ENCODE measurements at regions not wholly inside any gene's neighbourhood (a gene's known extent, or its start where the extent isn't known, plus 50 kb on each side); places are given as distances from the start of the nearest gene placed in this dataset.

DNA sequence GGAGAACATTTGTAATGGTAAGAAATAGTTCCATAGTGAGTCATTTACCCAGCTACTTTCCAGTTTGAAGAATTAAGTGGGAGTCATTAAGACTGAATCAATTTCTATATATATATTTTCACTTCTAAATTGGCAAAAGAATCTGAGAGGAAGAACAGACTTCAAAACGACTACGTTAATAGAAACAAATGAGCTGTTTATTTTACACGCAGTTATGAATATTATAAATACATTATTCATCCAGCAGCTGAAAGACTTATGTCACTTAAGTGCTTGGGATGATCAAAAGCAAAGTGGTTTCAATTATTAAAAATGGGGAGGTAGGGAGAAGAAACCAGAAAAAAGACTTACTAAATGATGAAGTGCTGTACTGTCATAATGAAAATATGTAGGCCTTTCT, 260.5 kb upstream of the DDX53 start:
- no peak overlapping the region for H2AFZ ChIP-seq (ENCODE audit: control insufficient read depth, low read depth, low read length)
- ChIA-PET RAD21 (ENCODE audit: unreplicated experiment) (no interaction called here), CTCF (interaction anchor here (0.7 to 2.9 kb wide), 3 partner anchors 9 to 754 kb away, joined by 3 to 20 read pairs (median 4); no protein-coding TSS in a partner anchor), POLR2A (no interaction called here), SMC1A (ENCODE audit: uncharacterized antibody, unreplicated experiment) (interaction anchor here (1.0 to 3.3 kb wide), 3 partner anchors 8 to 17 kb away, joined by 3 to 14 read pairs (median 3); no protein-coding TSS in a partner anchor)
- in situ Hi-C loops (cut with MboI), result no loop called here
- FAIRE-seq (no peak), ATAC-seq (no peak), DNase-seq (ENCODE audit: low read depth, low spot score) (no peak)
- H3K27me3 ChIP-seq (replicated peaks in 1 of 2; ENCODE audit: control insufficient read depth in 2 of 2, insufficient read depth in 2 of 2, low read length in 1 of 2), result no peaks in the 10 kb centered on the region
- TF ChIP-seq, protein P1, sequence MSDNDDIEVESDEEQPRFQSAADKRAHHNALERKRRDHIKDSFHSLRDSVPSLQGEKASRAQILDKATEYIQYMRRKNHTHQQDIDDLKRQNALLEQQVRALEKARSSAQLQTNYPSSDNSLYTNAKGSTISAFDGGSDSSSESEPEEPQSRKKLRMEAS (IDR thresholded peaks at IDR 0.05; ENCODE audit: low read depth, low read length), result no peak
- TF ChIP-seq BMI1 (IDR thresholded peaks at IDR 0.05; ENCODE audit: borderline replicate concordance) (no peak), ATF3 (IDR thresholded peaks at IDR 0.05; ENCODE audit: borderline replicate concordance, extremely low read depth, low read depth, low read length) (no peak), ZSCAN29 (IDR thresholded peaks at IDR 0.05) (no peak), REST (IDR thresholded peaks at IDR 0.05; ENCODE audit: low read depth, low read length) (no peak), SKIL (IDR thresholded peaks at IDR 0.05; ENCODE audit: low read depth, poor library complexity, severe bottlenecking) (no peak), SMC3 (IDR thresholded peaks at IDR 0.05; ENCODE audit: borderline replicate concordance, low read length) (no peak), PAX5 (IDR thresholded peaks at IDR 0.05; ENCODE audit: borderline replicate concordance, low read depth, low read length) (no peak), DPF2 (IDR thresholded peaks at IDR 0.05) (no peak), ZNF274 (IDR thresholded peaks at IDR 0.05; ENCODE audit: insufficient read depth, insufficient read length) (no peak), IRF4 (IDR thresholded peaks at IDR 0.05; ENCODE audit: low read depth, low read length) (no peak), PML (IDR thresholded peaks at IDR 0.05; ENCODE audit: low read length) (no peak)
- TF ChIP-seq, protein P2, sequence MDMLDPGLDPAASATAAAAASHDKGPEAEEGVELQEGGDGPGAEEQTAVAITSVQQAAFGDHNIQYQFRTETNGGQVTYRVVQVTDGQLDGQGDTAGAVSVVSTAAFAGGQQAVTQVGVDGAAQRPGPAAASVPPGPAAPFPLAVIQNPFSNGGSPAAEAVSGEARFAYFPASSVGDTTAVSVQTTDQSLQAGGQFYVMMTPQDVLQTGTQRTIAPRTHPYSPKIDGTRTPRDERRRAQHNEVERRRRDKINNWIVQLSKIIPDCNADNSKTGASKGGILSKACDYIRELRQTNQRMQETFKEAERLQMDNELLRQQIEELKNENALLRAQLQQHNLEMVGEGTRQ (IDR thresholded peaks at IDR 0.05; ENCODE audit: borderline replicate concordance, low read depth, low read length), result no peak
- TF ChIP-seq, protein P3, sequence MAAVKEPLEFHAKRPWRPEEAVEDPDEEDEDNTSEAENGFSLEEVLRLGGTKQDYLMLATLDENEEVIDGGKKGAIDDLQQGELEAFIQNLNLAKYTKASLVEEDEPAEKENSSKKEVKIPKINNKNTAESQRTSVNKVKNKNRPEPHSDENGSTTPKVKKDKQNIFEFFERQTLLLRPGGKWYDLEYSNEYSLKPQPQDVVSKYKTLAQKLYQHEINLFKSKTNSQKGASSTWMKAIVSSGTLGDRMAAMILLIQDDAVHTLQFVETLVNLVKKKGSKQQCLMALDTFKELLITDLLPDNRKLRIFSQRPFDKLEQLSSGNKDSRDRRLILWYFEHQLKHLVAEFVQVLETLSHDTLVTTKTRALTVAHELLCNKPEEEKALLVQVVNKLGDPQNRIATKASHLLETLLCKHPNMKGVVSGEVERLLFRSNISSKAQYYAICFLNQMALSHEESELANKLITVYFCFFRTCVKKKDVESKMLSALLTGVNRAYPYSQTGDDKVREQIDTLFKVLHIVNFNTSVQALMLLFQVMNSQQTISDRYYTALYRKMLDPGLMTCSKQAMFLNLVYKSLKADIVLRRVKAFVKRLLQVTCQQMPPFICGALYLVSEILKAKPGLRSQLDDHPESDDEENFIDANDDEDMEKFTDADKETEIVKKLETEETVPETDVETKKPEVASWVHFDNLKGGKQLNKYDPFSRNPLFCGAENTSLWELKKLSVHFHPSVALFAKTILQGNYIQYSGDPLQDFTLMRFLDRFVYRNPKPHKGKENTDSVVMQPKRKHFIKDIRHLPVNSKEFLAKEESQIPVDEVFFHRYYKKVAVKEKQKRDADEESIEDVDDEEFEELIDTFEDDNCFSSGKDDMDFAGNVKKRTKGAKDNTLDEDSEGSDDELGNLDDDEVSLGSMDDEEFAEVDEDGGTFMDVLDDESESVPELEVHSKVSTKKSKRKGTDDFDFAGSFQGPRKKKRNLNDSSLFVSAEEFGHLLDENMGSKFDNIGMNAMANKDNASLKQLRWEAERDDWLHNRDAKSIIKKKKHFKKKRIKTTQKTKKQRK (IDR thresholded peaks at IDR 0.05; ENCODE audit: low read depth, low read length), result no peak
- H3K4me2 ChIP-seq (ENCODE audit: control insufficient read depth, insufficient read depth), result no peak overlapping the region
- no TSS peak for BruUV-seq (replicated peaks)
- no peaks in the 10 kb centered on the region for H4K20me1 ChIP-seq (ENCODE audit: control insufficient read depth, insufficient read depth)
- no peak overlapping the region for H3K27ac ChIP-seq (ENCODE audit: control insufficient read depth, insufficient read depth)
- no peaks in the 10 kb centered on the region for H3K9me3 ChIP-seq (replicated peaks; ENCODE audit: control insufficient read depth, insufficient read depth, low read length)
- 8% methylated on average over 3 of the region's 3 CpGs for WGBS (ENCODE audit: insufficient coverage, insufficient replicate concordance, low lambda C conversion rate, missing lambda C conversion rate)
- no peak overlapping the region for H3K9ac ChIP-seq (ENCODE audit: control insufficient read depth, insufficient read depth, low read length)
- no peaks in the 10 kb centered on the region for H3K4me1 ChIP-seq (ENCODE audit: control insufficient read depth, insufficient read depth, low read length)
- H3K79me2 ChIP-seq (ENCODE audit: control insufficient read depth, insufficient read depth, low read length), result no peaks in the 10 kb centered on the region
- no peak overlapping the region for H3K4me3 ChIP-seq
- intact Hi-C loops (cut with micrococcal nuclease; ENCODE audit: unreplicated experiment), result no loop called here
- no peaks in the 10 kb centered on the region for H3K36me3 ChIP-seq (ENCODE audit: control insufficient read depth in 2 of 2, insufficient read depth in 2 of 2, low read length in 1 of 2)
